ENCODE measurements at regions not wholly inside any gene's neighbourhood (a gene's known extent, or its start where the extent isn't known, plus 50 kb on each side); places are given as distances from the start of the nearest gene placed in this dataset.

GRCh38 chr3:20846066-20846465 lies 660.1 kb upstream of the SGO1 start:
- no peak overlapping the region for H2BK12ac ChIP-seq (ENCODE audit: insufficient read length, low read depth, low read length)
- H4K20me1 ChIP-seq (ENCODE audit: control insufficient read depth, insufficient read depth, insufficient read length) = no peaks in the 10 kb centered on the region
- H3K56ac ChIP-seq (ENCODE audit: insufficient read length, low read depth, low read length) = no peak overlapping the region
- H3K9me3 Mint-ChIP-seq = no peaks in the 10 kb centered on the region
- no peak overlapping the region for H3K14ac ChIP-seq (ENCODE audit: insufficient read depth, low read length)
- no peak overlapping the region for H3K27ac ChIP-seq (ENCODE audit: insufficient read length, low read depth, low read length)
- H3K27me3 Mint-ChIP-seq (ENCODE audit: low read depth) = no peaks in the 10 kb centered on the region
- no peak overlapping the region for H4K91ac ChIP-seq (ENCODE audit: insufficient read length, low read depth, low read length)
- no peaks in the 10 kb centered on the region for H3K36me3 Mint-ChIP-seq (ENCODE audit: insufficient read depth in 1 of 3, low read depth in 3 of 3)
- H3T11ph ChIP-seq (ENCODE audit: low read length) = no peak overlapping the region
- H2BK120ac ChIP-seq (ENCODE audit: low read depth, low read length, poor library complexity, severe bottlenecking) = no peak overlapping the region
- no peak overlapping the region for H2AK5ac ChIP-seq (ENCODE audit: insufficient read length, low read length)
- H3K4me1 ChIP-seq (ENCODE audit: insufficient read depth, low read length) = peaks cover 5% of the 10 kb centered on the region; the same call in 1 of the 2 replicates
- H3K79me2 ChIP-seq (ENCODE audit: insufficient read depth, low read length) = 0 out of 2 replicates have a peak, but pooled peaks cover 2% of the 10 kb centered on the region
- no peak overlapping the region for H3K4ac ChIP-seq (ENCODE audit: low read depth, low read length)
- H4K5ac ChIP-seq (ENCODE audit: insufficient read length, low read depth, low read length) = no peak overlapping the region
- no peak overlapping the region for H3K4me2 ChIP-seq (ENCODE audit: insufficient read depth, insufficient read length, low read length)
- no peak overlapping the region for H3K9ac ChIP-seq (ENCODE audit: extremely low read depth, insufficient read length, low read length)
- H2BK20ac ChIP-seq (ENCODE audit: low read depth, low read length, poor library complexity, severe bottlenecking) = no peak overlapping the region
- H2AFZ ChIP-seq (ENCODE audit: low read length) = no peak overlapping the region
- H3K23ac ChIP-seq (ENCODE audit: insufficient read length, low read depth, low read length) = no peak overlapping the region
- H3K27ac Mint-ChIP-seq = no peak overlapping the region
- H3K18ac ChIP-seq (ENCODE audit: insufficient read length, low read depth, low read length) = no peak overlapping the region
- no peaks in the 10 kb centered on the region for H3K79me1 ChIP-seq (ENCODE audit: insufficient read depth, low read depth, low read length, poor library complexity, severe bottlenecking)
- H4K8ac ChIP-seq (replicated peaks; ENCODE audit: insufficient read length, low read depth, low read length) = no peak overlapping the region
- no peak overlapping the region for H3K4me3 Mint-ChIP-seq
- TF ChIP-seq, protein P1, sequence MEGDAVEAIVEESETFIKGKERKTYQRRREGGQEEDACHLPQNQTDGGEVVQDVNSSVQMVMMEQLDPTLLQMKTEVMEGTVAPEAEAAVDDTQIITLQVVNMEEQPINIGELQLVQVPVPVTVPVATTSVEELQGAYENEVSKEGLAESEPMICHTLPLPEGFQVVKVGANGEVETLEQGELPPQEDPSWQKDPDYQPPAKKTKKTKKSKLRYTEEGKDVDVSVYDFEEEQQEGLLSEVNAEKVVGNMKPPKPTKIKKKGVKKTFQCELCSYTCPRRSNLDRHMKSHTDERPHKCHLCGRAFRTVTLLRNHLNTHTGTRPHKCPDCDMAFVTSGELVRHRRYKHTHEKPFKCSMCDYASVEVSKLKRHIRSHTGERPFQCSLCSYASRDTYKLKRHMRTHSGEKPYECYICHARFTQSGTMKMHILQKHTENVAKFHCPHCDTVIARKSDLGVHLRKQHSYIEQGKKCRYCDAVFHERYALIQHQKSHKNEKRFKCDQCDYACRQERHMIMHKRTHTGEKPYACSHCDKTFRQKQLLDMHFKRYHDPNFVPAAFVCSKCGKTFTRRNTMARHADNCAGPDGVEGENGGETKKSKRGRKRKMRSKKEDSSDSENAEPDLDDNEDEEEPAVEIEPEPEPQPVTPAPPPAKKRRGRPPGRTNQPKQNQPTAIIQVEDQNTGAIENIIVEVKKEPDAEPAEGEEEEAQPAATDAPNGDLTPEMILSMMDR (conservative IDR thresholded peaks at IDR 0.05) = no peak
- no peak for DNase-seq
- no peak overlapping the region for H2BK5ac ChIP-seq (ENCODE audit: insufficient read length, low read length)
- peaks cover 17 to 28% of the 10 kb centered on the region in 2 experiments for H3K4me1 Mint-ChIP-seq
- H3K27me3 ChIP-seq (ENCODE audit: insufficient read depth, low read length) = no peaks in the 10 kb centered on the region
- no peaks in the 10 kb centered on the region for H3K23me2 ChIP-seq (ENCODE audit: insufficient read length, low read depth, low read length, poor library complexity, severe bottlenecking)
- H2BK15ac ChIP-seq (ENCODE audit: low read depth, low read length) = no peak overlapping the region
- H3K9me3 ChIP-seq (ENCODE audit: control insufficient read depth, low read depth, low read length) = no peaks in the 10 kb centered on the region
- WGBS (ENCODE audit: extremely low coverage, insufficient read length, low lambda C conversion rate) = no CpG with 5 or more reads among the region's 2 CpGs

Measured in H9 (cell line).